OCI-LY1 (cell line): ENCODE measurements at regions not wholly inside any gene's neighbourhood (a gene's known extent, or its start where the extent isn't known, plus 50 kb on each side); places are given as distances from the start of the nearest gene placed in this dataset.

ENCODE experiments used
- CTCF ChIP-seq: fragments of 200-600 bp; sonication (generic), shearing (Covaris generic); IDR thresholded peaks from 2 replicates; pipeline ENCODE4 v1.5.1; 2017; ENCODE audit warnings: mild to moderate bottlenecking, antibody characterized with exemption, low read length, moderate library complexity, mixed read lengths
- EZH2 ChIP-seq: fragments of 200-600 bp; sonication (generic), shearing (Covaris generic); IDR thresholded peaks from 2 replicates; pipeline ENCODE4 v1.8.0; 2017; ENCODE audit warnings: borderline replicate concordance, mixed run types, mild to moderate bottlenecking, antibody characterized with exemption, low read length, moderate library complexity, mixed read lengths

- no peak for TF ChIP-seq CTCF
- TF ChIP-seq EZH2: no peak
These were observed 1468.6 kb downstream of the CDH11 start for GRCh38 chr16:63653044-63653839.
